ENCODE measurements at regions not wholly inside any gene's neighbourhood (a gene's known extent, or its start where the extent isn't known, plus 50 kb on each side); places are given as distances from the start of the nearest gene placed in this dataset.
"Not testable (repeated sequence)": the region's sequence is repeated elsewhere in the genome, so short reads cannot be mapped to it uniquely, and the experiment has no call there.

DNA sequence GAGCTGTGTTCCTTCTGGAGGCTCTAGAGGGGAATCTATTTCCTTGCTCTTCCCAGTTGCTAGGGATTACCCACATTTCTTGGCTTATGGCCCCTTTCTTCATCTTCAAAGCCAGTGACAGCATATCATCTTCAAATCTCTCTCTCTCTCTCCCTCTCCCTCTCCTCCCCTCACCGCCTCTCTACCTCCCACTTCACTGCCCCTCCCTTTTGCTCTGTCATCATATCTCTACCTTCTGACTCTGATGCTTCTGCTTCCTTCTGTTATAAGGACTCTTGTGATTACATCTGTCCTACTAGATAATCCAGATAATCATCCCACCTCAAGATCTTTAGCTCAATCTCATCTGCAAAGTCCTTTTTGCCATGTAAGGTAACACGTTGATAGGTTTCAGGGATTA, 93.1 kb upstream of the TEX13D start:
- no peak for DNase-seq

DNA sequence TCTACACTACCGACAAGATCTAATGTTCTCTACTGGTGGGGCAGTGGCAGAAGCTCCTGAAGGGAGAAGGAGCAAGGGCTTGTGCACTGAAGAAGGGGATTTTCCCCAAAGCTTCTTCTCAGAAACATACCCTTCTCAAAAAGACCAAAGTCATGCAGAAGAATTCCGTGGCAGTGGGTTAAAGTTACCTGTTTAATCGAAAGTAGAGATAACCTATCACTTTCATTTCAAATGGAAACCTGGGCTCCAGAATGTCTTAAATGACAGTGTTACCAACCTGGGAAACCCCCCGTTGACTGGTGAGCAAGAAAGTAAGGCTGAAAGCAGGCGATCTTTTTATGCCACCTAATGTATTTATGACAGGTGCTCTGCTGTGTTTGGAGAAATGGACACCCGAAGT, 92.5 kb upstream of the TEX13D start:
- peak; percentile 53 for DNase-seq

DNA sequence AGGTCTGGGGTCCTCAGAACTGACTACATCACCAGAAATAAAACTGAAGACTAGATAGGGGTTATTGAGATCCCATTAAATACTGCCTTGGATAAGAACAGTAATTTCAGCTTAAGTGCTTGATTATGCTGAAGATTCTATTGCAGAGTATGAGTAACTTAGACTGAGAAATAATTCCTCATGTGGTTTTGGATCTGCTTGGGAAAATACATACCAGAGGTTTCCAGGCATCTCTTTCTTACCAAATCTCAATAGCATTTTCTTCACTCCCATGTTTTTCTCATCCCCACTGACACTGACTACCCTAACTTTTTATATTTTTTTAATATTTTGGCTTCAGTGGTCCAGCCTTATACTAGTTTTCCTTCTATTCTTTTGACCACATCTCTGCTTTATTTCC, 92.0 kb upstream of the TEX13D start:
- no peak for DNase-seq

DNA sequence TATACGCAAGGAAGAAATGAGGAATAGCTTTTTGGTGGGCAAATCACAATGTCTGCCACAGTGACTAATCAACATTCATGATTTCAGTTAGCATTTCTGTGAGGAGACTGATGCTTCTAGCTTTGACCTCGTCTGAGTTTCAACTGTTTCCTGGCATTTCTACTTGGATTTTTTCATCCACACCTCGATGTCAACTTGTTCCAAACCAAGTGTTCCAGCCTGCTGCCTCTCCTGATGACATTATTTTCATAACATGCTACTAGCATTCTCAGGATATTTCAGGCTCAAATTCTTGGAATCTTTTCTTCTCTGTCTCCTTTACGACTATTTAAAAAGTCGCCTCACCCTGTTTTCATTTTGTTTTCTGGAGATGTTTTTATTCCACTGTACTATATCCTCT, 90.3 kb upstream of the TEX13D start:
- DNase-seq, result no peak

DNA sequence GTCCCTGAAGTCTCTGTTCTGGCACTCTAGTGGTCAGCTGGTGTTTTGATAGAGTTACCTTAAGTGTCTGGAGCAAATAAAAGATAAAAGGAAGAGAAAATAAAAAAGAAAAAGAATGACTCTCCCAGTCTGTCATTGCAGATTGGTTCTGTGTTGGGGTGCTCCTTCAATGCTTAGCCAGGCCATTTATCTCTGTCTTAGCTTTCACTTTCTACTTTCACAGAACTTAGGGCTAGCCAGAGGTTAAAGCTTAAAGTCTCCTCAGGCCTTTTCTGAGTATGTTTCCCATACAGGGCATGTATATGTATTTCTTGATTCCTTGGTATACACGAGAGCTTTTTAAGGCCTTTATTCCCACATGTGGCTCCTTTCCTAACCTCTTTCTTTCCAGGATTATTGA, 83.1 kb upstream of the TEX13D start:
- no peak for DNase-seq

DNA sequence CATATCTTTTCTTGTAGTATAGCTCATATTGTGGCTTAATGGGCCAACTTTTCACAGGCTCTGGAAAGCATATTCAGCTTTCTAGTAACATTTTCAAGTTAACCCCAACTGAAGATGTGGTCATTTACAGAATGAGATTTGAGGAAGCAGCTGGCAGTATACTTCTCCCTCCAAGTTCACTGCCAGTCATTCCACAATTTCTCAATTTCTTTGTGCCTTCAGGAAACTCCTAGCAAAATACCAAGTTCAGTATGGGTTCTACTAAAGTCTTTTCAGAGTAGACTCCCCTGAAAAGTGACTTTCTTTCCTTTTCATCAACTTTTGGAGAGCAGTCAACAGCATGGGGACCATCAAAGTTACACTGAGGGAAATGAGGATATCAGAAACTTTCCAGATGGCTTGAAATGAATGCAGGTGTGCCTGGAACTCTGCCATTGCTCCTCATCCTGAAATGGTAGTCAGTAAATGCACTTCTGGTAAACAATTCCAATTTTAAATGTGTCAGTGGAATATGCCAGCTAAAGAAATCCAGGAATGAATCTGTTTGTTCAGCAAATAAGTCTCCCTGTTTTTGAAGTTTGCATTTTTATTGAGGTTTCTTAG, 81.5 kb upstream of the TEX13D start:
- DNase-seq, result no peak

DNA sequence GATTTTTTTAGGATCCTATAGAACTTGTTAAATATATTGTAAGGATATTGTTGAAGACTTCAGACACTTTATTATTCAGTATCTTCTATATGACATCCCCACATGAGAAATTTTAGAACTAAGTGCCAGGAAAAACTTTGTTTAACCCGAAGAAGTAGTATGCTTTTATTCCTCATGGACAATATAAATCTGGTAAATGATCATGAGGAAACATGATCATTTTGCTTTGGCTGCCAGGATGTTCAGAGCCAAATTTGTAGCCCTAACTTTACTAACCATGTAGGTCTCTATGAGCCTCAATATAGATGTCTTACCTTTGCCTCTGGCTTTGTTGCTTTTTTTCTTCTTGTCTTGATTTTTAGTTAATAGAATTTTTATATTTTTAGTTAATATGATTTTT, 77.8 kb upstream of the TEX13D start:
- no peak for DNase-seq

DNA sequence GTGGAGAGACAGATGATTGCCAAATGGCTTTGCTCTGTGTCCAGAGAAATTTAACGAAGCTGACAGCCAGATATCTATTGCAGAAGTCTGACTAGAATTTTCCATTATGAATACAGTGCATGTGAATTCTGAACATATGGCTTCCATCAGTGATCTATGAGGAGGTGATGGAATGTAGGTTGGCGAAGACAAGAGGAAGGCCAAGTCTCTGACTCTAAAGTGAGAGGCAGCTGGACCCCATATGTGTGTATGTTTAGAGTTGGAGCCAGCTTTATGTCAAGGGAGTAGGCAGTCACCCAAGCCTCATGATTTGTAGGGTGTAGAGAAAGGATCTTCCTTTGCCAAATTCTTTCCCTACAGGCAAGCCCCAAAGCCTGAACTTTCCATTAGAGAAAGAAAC, 76.2 kb upstream of the TEX13D start:
- no peak for DNase-seq

DNA sequence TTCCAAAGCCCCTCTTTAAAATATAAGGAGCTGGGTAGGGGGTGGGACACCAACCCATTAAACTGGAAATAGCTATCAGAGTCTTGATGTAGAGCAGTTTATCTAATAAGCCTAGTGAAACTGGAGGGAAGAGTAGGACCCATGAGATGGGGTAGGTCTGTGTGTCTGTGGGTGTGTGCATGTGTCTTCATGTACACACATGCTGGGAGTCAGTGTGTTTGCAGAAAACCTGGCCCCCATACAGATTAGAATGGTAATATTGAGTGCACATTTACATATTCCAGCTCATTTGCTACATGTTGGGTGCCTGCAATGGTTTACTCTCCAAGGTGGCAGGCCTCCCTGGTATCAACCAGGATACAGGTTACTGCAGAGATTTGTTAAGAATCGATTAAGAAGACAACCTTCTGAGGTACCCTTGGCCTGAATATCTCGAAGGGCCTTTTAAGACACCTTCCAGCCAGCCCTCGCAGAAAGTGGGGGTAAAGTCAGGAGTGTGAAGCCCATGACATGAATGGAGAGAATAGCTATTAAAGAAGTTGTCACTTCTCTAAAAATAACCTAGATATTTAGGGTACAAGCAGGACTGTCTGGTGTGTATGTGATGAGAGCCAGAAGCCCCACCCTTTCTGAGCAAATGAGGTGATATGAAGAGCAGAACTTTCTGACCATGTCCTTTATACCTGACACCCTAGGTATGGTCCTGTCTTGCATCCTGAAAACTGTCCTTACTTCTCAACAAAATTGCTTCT, 75.7 kb upstream of the TEX13D start:
- DNase-seq, result no peak

DNA sequence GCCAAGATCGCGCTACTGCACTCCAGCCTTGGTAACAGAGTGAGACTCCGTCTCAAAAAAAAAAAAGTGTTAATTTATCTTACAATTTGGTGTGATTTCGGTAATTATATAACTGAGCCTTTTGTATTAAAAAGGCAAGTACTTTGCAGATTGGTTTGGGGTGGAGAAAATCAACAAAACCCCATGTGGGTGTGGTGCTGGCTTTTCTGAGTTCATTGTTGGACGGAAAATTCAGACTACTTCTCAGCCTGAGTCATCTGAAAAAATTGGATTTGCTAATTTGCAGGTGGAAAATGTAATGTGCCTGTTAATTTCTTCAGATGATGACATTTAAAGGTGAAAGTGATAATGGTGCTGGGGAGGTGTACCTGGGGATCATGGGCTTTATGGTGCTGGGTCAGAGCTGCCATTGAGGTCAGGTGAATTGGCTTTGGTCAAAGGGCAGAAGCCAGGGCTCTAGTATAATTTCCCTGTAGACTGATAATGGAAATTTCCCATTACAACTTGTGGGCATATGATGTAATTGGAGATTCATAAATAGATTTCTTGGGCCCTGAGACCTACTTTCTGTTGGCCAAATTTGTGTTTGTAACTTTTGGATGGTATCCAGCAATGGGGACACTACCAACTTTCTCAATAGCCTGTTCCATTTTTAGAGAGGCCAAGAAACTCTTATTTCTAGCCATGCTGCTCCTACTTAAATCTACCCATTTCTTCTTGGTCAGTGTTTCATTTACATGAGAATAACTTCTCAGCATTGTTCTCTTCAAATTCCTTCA, 74.3 kb upstream of the TEX13D start:
- no peak for DNase-seq

DNA sequence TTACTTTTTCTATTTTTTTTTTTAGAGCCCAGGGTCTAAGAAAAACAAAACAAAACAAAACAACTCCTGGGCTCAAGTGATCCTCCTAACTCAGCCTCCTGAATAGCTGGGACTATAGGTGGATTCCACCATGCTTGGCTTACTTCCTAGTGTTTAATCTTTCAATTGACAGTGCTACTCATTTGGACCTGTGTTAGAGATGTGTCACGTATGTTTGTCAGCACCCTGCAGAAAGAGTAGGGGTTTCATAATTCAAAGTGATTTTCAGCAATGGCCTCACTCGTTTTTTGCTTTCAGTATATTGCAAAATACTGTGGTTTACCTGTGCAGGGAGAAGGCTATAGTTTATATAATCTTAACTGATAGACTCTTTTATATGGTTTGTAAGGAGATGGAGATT, 71.6 kb upstream of the TEX13D start:
- no peak for DNase-seq

DNA sequence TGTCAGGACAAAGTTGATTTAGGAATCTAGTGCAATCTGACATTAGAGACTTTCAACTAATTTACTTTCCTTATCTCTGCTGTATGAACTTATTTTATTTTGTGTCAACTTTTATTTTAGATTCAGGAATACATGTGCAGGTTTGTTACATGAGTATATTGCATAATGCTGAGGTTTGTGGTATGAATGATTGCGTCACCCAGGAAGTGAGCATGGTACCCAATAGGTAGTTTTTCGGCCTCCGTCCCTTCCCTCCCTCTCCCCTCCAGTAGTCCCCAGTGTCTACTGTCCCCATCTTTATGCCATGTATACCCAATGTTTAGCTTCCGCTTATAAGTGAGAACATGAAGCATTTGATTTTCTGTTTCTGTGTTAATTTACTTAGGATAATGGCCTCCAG, 68.7 kb upstream of the TEX13D start:
- peak; percentile 13 for DNase-seq

DNA sequence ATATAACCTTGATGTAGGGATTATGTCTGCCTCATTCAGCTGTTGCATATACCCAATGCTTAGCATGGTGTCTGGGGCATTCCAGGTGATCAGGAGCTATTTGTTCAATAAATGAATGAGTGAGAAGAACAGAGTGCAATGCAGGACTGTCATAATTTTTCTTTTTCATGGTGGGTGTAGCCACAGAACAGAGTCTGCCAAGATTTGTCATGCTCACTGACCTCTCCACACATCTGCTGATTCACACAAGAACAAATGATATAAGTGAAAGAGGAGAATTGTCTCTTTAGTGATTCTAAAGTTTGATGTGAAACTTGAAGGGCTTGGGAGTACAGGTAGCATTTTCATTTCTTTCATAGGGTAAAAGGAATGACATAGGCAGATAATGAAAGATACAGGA, 64.4 kb upstream of the TEX13D start:
- DNase-seq, result no peak

DNA sequence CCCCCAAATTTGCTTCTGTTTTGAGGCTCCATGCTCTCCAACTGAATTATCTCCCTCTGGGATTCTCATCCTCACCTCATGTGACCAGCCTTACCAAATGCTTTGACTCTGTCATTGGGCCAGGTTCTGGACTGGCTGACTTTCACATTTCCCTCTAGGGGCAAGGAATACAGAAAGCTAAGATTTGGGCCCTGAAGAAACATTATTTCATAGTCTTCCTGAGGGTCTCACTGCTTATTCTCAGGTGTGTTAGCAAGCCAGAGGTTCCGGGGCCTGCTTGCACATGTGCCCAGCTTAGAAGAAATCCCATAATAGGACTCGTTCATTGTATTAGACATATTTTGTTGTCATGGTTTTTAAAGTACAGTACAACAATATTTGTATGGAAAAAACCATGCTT, 62.6 kb upstream of the TEX13D start:
- no peak for DNase-seq

DNA sequence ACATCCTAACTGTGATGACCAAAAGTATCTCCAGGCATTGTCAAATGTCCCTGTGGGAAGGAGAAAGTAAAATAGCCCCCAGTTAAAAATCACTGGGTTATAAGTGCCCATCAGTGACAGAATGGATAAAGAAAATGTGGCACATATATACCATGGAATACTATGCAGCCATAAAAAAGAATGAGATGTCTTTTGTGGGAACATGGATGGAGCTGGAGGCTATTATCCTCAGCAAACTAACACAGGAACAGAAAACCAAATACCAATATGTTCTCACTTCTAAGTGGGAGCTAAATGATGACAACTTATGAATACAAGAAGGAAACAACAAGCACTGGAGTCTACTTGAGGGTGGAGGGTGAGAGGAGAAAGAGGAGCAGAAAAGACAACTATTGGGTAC, 60.9 kb upstream of the TEX13D start:
- not testable (repeated sequence) for DNase-seq

DNA sequence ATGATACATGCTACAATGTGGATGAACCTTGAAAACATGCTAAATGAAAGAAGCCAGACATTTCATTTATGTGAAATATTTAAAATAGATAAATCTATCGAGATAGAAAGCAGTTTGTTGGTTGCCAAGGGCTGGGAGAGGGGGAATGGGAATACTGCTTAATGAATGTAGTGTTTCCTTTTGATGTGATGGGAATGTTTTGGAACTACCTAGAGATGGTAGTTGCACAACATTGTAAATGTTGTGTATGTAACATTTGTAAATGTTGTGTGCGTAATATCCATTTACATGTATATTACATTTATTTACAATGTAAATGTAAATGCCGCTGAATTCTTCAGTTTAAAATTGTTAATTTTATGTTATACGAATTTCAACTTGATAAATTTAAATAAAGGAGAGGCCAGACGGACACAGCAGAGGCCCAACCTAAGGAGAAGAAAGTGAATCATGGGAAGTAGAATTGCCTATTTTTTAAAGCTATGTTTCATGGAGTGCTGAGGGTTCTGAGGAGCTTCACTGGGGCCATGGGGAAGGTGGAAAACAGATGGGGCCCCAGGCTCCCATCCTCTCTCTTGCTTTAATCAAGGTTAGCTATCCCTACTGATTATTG, 60.0 kb upstream of the TEX13D start:
- DNase-seq, result no peak

DNA sequence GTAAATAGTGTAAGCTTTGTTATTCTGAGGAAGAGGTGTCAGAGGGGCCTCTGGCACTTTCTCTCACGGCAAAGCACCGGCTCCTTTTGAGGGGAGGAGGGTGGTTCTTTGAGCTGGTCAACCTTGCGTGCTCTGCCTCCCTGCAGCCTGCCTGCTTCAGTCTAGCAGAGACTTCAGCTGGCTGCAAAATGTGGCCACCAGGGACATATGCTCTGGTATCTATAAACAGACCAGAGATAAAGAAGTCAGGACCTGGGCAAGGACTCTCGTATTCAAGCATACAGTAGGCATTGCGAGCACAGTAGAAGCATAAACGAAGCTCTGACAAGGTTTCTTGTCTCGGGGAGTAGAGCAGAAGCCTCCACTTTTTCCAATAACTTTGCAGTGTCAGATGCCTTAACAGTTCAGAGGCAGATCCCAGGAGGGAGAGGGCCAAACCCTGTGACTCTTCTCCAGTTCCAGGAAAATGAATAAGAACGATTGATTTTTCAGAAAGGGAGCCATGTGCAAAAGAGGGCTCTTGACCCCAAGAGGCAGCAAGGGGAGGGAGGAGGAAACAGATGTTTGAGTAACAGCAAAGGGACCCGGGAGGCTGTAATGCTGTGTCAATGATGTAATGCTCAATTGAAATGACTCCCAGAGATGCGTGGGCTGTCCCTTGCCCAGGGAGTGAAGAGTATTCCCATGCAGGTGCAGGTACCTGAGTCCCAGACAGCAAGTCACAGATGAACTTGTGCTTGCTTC, 57.9 kb upstream of the TEX13D start:
- no peak for DNase-seq

DNA sequence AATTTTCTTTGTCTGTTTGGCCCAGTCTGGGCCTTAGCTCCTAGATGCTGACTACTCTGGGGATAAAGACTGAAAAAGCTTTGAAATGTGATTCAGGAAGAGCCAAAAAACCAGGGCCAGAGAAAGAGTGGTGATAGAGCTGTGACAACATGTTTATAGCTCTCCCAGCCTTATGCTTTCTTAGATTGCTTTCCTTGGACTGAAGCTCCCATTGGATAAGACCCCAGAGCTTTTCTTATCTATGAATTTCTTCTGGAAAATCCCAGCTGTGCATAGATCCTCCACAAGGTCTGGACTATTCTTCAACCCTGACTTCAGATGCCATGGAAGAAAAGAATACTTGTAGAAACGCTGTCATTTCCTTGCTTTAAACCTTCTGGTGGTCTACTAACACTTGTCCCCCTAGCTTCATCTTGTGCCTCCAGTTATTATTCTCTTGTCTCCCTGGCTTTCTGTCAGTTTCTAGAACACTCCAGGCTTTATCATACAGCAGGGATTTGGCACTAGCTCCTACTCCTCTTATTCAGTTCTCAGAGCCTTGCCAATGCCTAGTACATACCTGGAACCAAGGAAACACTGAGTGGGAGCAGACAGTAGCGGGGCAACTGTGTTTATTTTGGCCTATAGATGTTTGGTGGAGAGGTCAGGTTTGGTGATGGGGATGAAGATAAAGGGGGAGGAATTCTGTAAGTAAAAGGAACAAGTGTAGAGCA, 57.1 kb upstream of the TEX13D start:
- DNase-seq, result no peak

DNA sequence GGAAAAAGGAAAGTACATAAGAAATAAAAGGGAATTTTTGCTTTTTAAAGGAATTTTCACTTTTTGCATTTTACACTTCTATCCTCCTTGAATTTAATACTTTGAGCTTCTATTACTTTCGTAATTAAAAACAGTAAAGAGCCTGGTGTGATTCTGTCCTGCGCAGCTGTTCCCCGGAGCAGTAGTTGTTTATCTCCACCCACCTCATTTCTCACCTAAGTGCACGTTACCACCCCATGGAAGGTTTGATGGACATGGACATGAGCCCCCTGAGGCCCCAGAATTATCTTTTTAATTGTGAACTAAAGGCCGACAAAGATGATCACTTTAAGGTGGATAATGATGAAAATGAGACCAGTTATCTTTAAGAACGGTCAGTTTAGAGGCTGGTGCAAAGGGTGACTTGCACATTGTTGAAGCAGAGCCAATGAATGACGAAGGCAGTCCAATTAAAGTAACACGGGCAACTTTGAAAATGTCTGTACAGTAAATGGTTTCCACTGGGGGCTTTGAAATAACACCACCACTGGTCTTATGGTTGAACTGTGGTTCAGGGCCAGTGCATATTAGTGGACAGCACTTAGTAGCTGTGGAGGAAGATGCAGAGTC, 52.1 kb upstream of the TEX13D start:
- DNase-seq, result no peak

DNA sequence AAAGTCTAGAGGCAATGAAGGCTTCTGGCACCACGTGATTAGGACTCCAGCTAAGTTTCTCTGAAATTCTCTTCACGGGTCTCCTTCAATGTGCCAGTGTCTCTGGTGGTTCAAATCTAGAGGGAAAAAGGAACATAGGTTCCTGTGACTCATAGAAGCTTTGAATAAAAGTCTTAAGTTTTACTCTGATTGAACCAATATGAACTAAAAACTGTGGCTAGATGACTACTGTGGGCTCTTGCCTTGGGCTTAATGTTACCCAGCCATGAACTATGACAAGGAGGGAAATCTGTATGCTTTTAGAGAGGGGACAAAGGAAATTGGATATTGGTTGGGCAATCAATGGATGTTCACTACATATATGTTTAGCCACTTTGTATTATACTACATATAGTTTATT, 49.9 kb upstream of the TEX13D start:
- DNase-seq, result no peak

All from CD4-positive, alpha-beta T cell treated with Interleukin-12 subunit alpha and Interleukin-12 subunit beta, for 1 hour (primary cell).